Epithelial cell of esophagus (primary cell): ENCODE measurements at regions not wholly inside any gene's neighbourhood (a gene's known extent, or its start where the extent isn't known, plus 50 kb on each side); places are given as distances from the start of the nearest gene placed in this dataset.
"Not testable (repeated sequence)": the region's sequence is repeated elsewhere in the genome, so short reads cannot be mapped to it uniquely, and the experiment has no call there.

Source experiments
- DNase-seq: peaks from one replicate; pipeline ENCODE4 v3.0.0; 2010; ENCODE audit warnings: low read depth
- H3K4me3 ChIP-seq: 2 replicates; pipeline ENCODE4 v1.5.1; 2011; ENCODE audit warnings: mild to moderate bottlenecking, low read length, control low read depth
- CTCF ChIP-seq: IDR thresholded peaks from 2 replicates; pipeline ENCODE4 v1.5.1; 2011; ENCODE audit warnings: low read depth, mild to moderate bottlenecking, low read length, control low read depth, inconsistent platforms; ENCODE audit not compliant: insufficient read depth; ENCODE audit errors: missing control alignments

GRCh38 chr1:161454865-161455707, 50.2 kb upstream of the FCGR2A start:
- H3K4me3 ChIP-seq, DNase-seq: not testable (repeated sequence)

GRCh38 chr1:161453950-161454864, 51.0 kb upstream of the FCGR2A start:
- not testable (repeated sequence) for H3K4me3 ChIP-seq, DNase-seq

- not testable (repeated sequence) for DNase-seq
These were observed 53.4 kb upstream of the FCGR2A start for GRCh38 chr1:161451698-161452348.

GRCh38 chr1:161447760-161448332, 57.4 kb upstream of the FCGR2A start:
- not testable (repeated sequence) for H3K4me3 ChIP-seq, DNase-seq

More at GRCh38 chr1:161451698-161452348, 53.4 kb upstream of the FCGR2A start:
- H3K4me3 ChIP-seq: not testable (repeated sequence)

GRCh38 chr1:161447040-161447759, 58.1 kb upstream of the FCGR2A start:
- not testable (repeated sequence) for H3K4me3 ChIP-seq, DNase-seq

- H3K4me3 ChIP-seq, DNase-seq: not testable (repeated sequence)
These were observed 60.5 kb upstream of the FCGR2A start for GRCh38 chr1:161444725-161445124.

- DNase-seq, H3K4me3 ChIP-seq: not testable (repeated sequence)
These were observed 61.0 kb upstream of the FCGR2A start for GRCh38 chr1:161444255-161444654.

- TF ChIP-seq CTCF: peak; percentile 21
These were observed 64.9 kb upstream of the FCGR2A start for GRCh38 chr1:161440312-161440894.

GRCh38 chr1:161439280-161440232, 65.7 kb upstream of the FCGR2A start:
- no peak for TF ChIP-seq CTCF
- H3K4me3 ChIP-seq: no peak overlapping the region
- peak; percentile 25 for DNase-seq

More at GRCh38 chr1:161440312-161440894, 64.9 kb upstream of the FCGR2A start:
- DNase-seq: peak; percentile 37
- H3K4me3 ChIP-seq: peak overlapping the region; percentile 40

GRCh38 chr1:161433191-161433590, 65.5 kb upstream of the CFAP126 start:
- not testable (repeated sequence) for H3K4me3 ChIP-seq, DNase-seq
